ENCODE measurements at regions not wholly inside any gene's neighbourhood (a gene's known extent, or its start where the extent isn't known, plus 50 kb on each side); places are given as distances from the start of the nearest gene placed in this dataset.

DNA sequence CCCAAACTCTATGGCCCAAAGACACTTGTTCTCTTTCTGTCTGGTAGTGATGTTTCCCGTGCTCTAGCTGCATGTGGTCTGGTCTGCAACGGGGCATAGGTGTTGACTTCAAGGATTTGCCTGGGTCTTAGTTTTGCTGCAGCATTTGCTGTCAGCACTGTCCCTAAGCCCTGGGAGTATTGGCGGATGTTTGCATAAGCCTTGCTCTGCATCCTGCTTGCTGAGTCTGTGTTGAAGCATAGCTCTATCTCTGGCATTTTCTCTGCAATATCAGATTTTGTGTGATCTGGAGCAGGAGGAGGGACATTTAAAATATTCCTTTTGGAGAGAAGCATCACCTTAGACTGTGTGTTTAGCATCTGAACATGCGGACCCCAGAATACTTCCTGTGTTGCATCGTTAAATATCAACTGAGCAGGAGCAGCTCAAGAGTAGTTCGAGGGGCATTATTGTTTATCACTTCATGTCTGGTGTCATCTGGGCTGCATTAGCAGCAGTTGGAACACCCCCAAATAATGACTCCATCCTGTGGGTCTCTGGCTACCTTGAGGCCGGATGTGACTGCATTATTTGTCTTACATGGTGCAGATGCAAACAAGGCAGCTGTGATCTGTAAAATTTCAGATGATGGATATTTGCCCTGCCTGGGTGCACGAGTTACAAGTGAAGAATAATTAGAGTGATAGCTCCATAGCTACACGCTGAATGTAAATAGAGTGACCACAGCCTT is 231.7 kb downstream of the TRIB2 start:
- Histone ChIP-seq H3K9me3 (replicated peaks; ENCODE audit: control insufficient read depth, insufficient read depth, low read length) (no peaks in the 10 kb centered on the region), H3K4me1 (ENCODE audit: control insufficient read depth, extremely low read depth, insufficient read depth, low read length) (peaks cover 17% of the 10 kb centered on the region), H3K4me3 (replicated peaks in 1 of 3; ENCODE audit: insufficient read depth in 1 of 3, low read depth in 1 of 3, low read length in 3 of 3) (no peak overlapping the region), H3K27me3 (ENCODE audit: control insufficient read depth in 2 of 2, insufficient read depth in 2 of 2, low read length in 2 of 2) (no peaks in the 10 kb centered on the region), H3K4me2 (ENCODE audit: insufficient read depth, low read length) (no peak overlapping the region), H3K36me3 (ENCODE audit: control insufficient read depth in 2 of 2, extremely low read depth in 1 of 2, insufficient read depth in 2 of 2, low read length in 2 of 2) (no peaks in the 10 kb centered on the region), H3K9me1 (replicated peaks; ENCODE audit: control insufficient read depth, extremely low read depth, insufficient read depth, low read length) (no peaks in the 10 kb centered on the region), H3K27ac (ENCODE audit: insufficient read depth, low read depth, low read length) (no peak overlapping the region), H2AFZ (ENCODE audit: low read depth, low read length) (no peak overlapping the region), H3K79me2 (ENCODE audit: control insufficient read depth, insufficient read depth, low read length) (no peaks in the 10 kb centered on the region), H3K9ac (replicated peaks; ENCODE audit: extremely low read depth, insufficient read depth, low read length) (no peak overlapping the region), H4K20me1 (replicated peaks; ENCODE audit: control insufficient read depth, extremely low read depth, insufficient read depth, low read length) (no peaks in the 10 kb centered on the region)
- FAIRE-seq (no peak), DNase-seq (ENCODE audit: low read depth, low spot score) (no peak)
- intact Hi-C loops (cut with micrococcal nuclease) (no loop called here), dilution Hi-C loops (cut with MboI; ENCODE audit: extremely low pct_ligation_motif_present, low sequenced_read_pairs) (no loop called here)
- BruUV-seq (replicated peaks): no TSS peak
- TF ChIP-seq POLR2A (IDR thresholded peaks at IDR 0.05; ENCODE audit: low read depth, low read length): no peak
- TF ChIP-seq, protein P1, sequence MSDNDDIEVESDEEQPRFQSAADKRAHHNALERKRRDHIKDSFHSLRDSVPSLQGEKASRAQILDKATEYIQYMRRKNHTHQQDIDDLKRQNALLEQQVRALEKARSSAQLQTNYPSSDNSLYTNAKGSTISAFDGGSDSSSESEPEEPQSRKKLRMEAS (IDR thresholded peaks at IDR 0.05; ENCODE audit: insufficient read depth, insufficient read length): no peak
- TF ChIP-seq GATA2 (IDR thresholded peaks at IDR 0.05; ENCODE audit: insufficient read depth, insufficient read length, low read depth, low read length): no peak
- no peak for TF ChIP-seq FOS (IDR thresholded peaks at IDR 0.05; ENCODE audit: borderline replicate concordance, insufficient read depth, low read length)
- TF ChIP-seq MYC (IDR thresholded peaks at IDR 0.05; ENCODE audit: low read depth, low read length): no peak
- ChIA-PET POLR2A (no interaction called here), CTCF (interaction anchor here (1.1 to 3.9 kb wide), 4 partner anchors 9 to 232 kb away, joined by 3 to 24 read pairs (median 8); partner anchors contain the start of gene TRIB2)

DNA sequence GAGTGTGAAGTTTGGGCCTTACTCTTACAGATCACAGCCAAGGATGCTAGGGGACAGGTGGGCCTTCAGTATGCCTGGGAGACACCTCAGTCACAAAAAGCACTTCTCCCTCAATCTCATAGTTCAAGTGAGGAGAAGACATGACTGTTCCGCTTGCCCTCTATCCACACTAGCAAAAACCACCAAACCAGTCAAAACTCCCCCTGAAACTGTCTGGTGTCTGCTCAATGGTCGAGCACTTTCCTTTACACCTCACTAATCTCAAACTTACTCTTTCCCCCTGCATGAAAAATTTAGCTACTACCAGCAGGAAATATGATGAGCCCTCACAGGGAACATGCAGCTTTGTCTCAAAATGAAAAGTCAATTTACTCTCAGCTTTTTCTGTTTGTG is 232.2 kb downstream of the TRIB2 start:
- CTCF ChIA-PET: interaction anchor here (0.6 to 3.9 kb wide), 5 partner anchors 9 to 233 kb away, joined by 3 to 24 read pairs (median 7); partner anchors contain the start of gene TRIB2
- dilution Hi-C loops (cut with MboI; ENCODE audit: extremely low pct_ligation_motif_present, low sequenced_read_pairs): no loop called here

More for the DNA sequence above, 232.2 kb downstream of the TRIB2 start:
- peaks cover 17% of the 10 kb centered on the region for H3K4me1 ChIP-seq (ENCODE audit: control insufficient read depth, extremely low read depth, insufficient read depth, low read length)
- no peaks in the 10 kb centered on the region for H3K9me3 ChIP-seq (replicated peaks; ENCODE audit: control insufficient read depth, insufficient read depth, low read length)
- BruUV-seq (replicated peaks): no TSS peak
- no peak overlapping the region for H3K27ac ChIP-seq (ENCODE audit: insufficient read depth, low read depth, low read length)
- H2AFZ ChIP-seq (ENCODE audit: low read depth, low read length): no peak overlapping the region
- POLR2A ChIA-PET: no interaction called here
- no peak overlapping the region for H3K4me3 ChIP-seq (replicated peaks in 1 of 3; ENCODE audit: insufficient read depth in 1 of 3, low read depth in 1 of 3, low read length in 3 of 3)
- intact Hi-C loops (cut with micrococcal nuclease): no loop called here
- DNase-seq (ENCODE audit: low read depth, low spot score) (no peak), FAIRE-seq (no peak)
- no peak overlapping the region for H3K4me2 ChIP-seq (ENCODE audit: insufficient read depth, low read length)
- H3K9ac ChIP-seq (replicated peaks; ENCODE audit: extremely low read depth, insufficient read depth, low read length): no peak overlapping the region
- no peaks in the 10 kb centered on the region for H3K27me3 ChIP-seq (ENCODE audit: control insufficient read depth in 2 of 2, insufficient read depth in 2 of 2, low read length in 2 of 2)
- H3K9me1 ChIP-seq (replicated peaks; ENCODE audit: control insufficient read depth, extremely low read depth, insufficient read depth, low read length): no peaks in the 10 kb centered on the region
- no peak for TF ChIP-seq MYC (IDR thresholded peaks at IDR 0.05; ENCODE audit: low read depth, low read length)
- no peak for TF ChIP-seq POLR2AphosphoS5 (IDR thresholded peaks at IDR 0.05; ENCODE audit: insufficient read depth, low read depth, low read length)
- TF ChIP-seq EZH2 (IDR thresholded peaks at IDR 0.05; ENCODE audit: borderline replicate concordance, low read depth, low read length, severe bottlenecking): no peak
- no peak for TF ChIP-seq GATA2 (IDR thresholded peaks at IDR 0.05; ENCODE audit: insufficient read depth, insufficient read length, low read depth, low read length)
- TF ChIP-seq POLR2A (IDR thresholded peaks at IDR 0.05; ENCODE audit: low read depth, low read length): no peak
- H4K20me1 ChIP-seq (replicated peaks; ENCODE audit: control insufficient read depth, extremely low read depth, insufficient read depth, low read length): no peaks in the 10 kb centered on the region
- no peaks in the 10 kb centered on the region for H3K36me3 ChIP-seq (ENCODE audit: control insufficient read depth in 2 of 2, extremely low read depth in 1 of 2, insufficient read depth in 2 of 2, low read length in 2 of 2)
- no peaks in the 10 kb centered on the region for H3K79me2 ChIP-seq (ENCODE audit: control insufficient read depth, insufficient read depth, low read length)

Data from endothelial cell of umbilical vein (primary cell).